IMR-90 (cell line): ENCODE measurements at regions not wholly inside any gene's neighbourhood (a gene's known extent, or its start where the extent isn't known, plus 50 kb on each side); places are given as distances from the start of the nearest gene placed in this dataset.

Source experiments
- CEBPB ChIP-seq: IDR thresholded peaks from 2 replicates; pipeline ENCODE4 v1.6.1; 2012; ENCODE audit warnings: low read depth, low read length, improper control_type of control experiment
- ELK1 ChIP-seq: fragments of 150-350 bp; IDR thresholded peaks from 2 replicates; pipeline ENCODE4 v1.6.1; 2016; ENCODE audit warnings: low read depth, mild to moderate bottlenecking, low read length, moderate library complexity, borderline replicate concordance
- MXI1 ChIP-seq: IDR thresholded peaks from 2 replicates; pipeline ENCODE4 v1.6.1; 2012; ENCODE audit warnings: low read depth, mild to moderate bottlenecking, low read length, moderate library complexity, borderline replicate concordance
- NFE2L2 ChIP-seq: fragments of 150-350 bp; IDR thresholded peaks from 2 replicates; pipeline ENCODE4 v1.6.1; 2016; ENCODE audit warnings: low read depth, mild to moderate bottlenecking, low read length
- POLR2A ChIP-seq: IDR thresholded peaks from 2 replicates; pipeline ENCODE4 v1.6.1; 2012; ENCODE audit warnings: mild to moderate bottlenecking, low read depth, low read length
- RAD21 ChIP-seq: IDR thresholded peaks from 2 replicates; pipeline ENCODE4 v1.6.1; 2012; ENCODE audit warnings: low read length, improper control_type of control experiment
- RFX5 ChIP-seq: IDR thresholded peaks from 2 replicates; pipeline ENCODE4 v1.8.0; 2012; ENCODE audit warnings: low read depth, mild to moderate bottlenecking, low read length, moderate library complexity
- SMC3 ChIP-seq: fragments of 150-350 bp; IDR thresholded peaks from 2 replicates; pipeline ENCODE4 v1.6.1; 2016; ENCODE audit warnings: low read depth, mild to moderate bottlenecking, antibody characterized with exemption, low read length, moderate library complexity
- TF ChIP-seq, protein P1 (sequence below): conservative IDR thresholded peaks from 2 replicates; pipeline ENCODE4 v1.5.1; 2012; ENCODE audit warnings: mild to moderate bottlenecking, low read depth, low read length, improper control_type of control experiment

GRCh38 chr4:13797061-13797460 is 169.5 kb upstream of the BOD1L1 start:
- TF ChIP-seq SMC3 (no peak), RAD21 (no peak), POLR2A (no peak), CEBPB (no peak), RFX5 (no peak), ELK1 (no peak), MXI1 (no peak), NFE2L2 (no peak)
- TF ChIP-seq, protein P1, sequence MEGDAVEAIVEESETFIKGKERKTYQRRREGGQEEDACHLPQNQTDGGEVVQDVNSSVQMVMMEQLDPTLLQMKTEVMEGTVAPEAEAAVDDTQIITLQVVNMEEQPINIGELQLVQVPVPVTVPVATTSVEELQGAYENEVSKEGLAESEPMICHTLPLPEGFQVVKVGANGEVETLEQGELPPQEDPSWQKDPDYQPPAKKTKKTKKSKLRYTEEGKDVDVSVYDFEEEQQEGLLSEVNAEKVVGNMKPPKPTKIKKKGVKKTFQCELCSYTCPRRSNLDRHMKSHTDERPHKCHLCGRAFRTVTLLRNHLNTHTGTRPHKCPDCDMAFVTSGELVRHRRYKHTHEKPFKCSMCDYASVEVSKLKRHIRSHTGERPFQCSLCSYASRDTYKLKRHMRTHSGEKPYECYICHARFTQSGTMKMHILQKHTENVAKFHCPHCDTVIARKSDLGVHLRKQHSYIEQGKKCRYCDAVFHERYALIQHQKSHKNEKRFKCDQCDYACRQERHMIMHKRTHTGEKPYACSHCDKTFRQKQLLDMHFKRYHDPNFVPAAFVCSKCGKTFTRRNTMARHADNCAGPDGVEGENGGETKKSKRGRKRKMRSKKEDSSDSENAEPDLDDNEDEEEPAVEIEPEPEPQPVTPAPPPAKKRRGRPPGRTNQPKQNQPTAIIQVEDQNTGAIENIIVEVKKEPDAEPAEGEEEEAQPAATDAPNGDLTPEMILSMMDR, result no peak
